ENCODE measurements at regions not wholly inside any gene's neighbourhood (a gene's known extent, or its start where the extent isn't known, plus 50 kb on each side); places are given as distances from the start of the nearest gene placed in this dataset.

DNA sequence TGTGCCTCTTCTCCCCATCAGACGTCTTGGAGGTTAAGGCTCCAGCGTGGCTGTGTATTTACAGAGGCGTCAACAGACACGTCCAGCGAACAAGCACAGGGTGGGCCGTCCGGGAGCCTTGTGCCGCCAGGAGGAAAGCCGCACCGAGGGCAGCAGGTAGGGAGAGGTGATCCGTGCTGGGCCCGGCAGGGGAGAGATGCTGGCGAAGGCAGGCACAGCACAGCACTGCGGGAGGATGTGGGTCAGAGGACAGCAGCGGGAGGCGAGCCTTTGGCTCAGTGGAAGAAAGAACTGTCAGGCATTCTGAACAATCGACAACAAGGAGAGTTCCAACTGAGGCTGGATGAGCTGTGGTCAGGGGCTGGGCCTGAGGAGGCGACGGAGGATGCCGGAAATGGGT, 144.1 kb upstream of the TNR start:
- TF ChIP-seq, protein P1, sequence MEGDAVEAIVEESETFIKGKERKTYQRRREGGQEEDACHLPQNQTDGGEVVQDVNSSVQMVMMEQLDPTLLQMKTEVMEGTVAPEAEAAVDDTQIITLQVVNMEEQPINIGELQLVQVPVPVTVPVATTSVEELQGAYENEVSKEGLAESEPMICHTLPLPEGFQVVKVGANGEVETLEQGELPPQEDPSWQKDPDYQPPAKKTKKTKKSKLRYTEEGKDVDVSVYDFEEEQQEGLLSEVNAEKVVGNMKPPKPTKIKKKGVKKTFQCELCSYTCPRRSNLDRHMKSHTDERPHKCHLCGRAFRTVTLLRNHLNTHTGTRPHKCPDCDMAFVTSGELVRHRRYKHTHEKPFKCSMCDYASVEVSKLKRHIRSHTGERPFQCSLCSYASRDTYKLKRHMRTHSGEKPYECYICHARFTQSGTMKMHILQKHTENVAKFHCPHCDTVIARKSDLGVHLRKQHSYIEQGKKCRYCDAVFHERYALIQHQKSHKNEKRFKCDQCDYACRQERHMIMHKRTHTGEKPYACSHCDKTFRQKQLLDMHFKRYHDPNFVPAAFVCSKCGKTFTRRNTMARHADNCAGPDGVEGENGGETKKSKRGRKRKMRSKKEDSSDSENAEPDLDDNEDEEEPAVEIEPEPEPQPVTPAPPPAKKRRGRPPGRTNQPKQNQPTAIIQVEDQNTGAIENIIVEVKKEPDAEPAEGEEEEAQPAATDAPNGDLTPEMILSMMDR (IDR thresholded peaks at IDR 0.05; ENCODE audit: poor library complexity), result no peak
- TF ChIP-seq EZH2 (IDR thresholded peaks at IDR 0.05; ENCODE audit: borderline replicate concordance) (no peak), EZH2phosphoT487 (IDR thresholded peaks at IDR 0.05; ENCODE audit: low read depth, severe bottlenecking, unreplicated experiment) (no peak)

All from hepatocyte (in vitro differentiated cells).